ENCODE measurements at regions not wholly inside any gene's neighbourhood (a gene's known extent, or its start where the extent isn't known, plus 50 kb on each side); places are given as distances from the start of the nearest gene placed in this dataset.

- TF ChIP-seq POLR2AphosphoS5 (IDR thresholded peaks at IDR 0.05; ENCODE audit: low read depth, low read length) (no peak), MAX (IDR thresholded peaks at IDR 0.05) (no peak), SP1 (IDR thresholded peaks at IDR 0.05; ENCODE audit: low read depth, low read length) (peak; percentile 50; the same call in 1 of the 2 replicates), EZH2 (IDR thresholded peaks at IDR 0.05; ENCODE audit: low read depth, low read length, severe bottlenecking) (no peak), TAF1 (IDR thresholded peaks at IDR 0.05; ENCODE audit: low read depth, low read length) (no peak), CHD1 (IDR thresholded peaks at IDR 0.05; ENCODE audit: low read depth, low read length) (no peak), CTCF (IDR thresholded peaks at IDR 0.05; ENCODE audit: control extremely low read depth in 1 of 3, insufficient read depth in 1 of 3, low read depth in 1 of 3, low read length in 3 of 3) (no peak), POLR2A (IDR thresholded peaks at IDR 0.05; ENCODE audit: control extremely low read depth in 1 of 2, low read depth in 2 of 2, low read length in 2 of 2) (no peak), GABPA (IDR thresholded peaks at IDR 0.05; ENCODE audit: borderline replicate concordance, insufficient read depth, low read length) (no peak)
These were observed 206.4 kb downstream of the ENC1 start for GRCh38 chr5:74433896-74434829.
